ENCODE measurements at regions not wholly inside any gene's neighbourhood (a gene's known extent, or its start where the extent isn't known, plus 50 kb on each side); places are given as distances from the start of the nearest gene placed in this dataset.

DNA sequence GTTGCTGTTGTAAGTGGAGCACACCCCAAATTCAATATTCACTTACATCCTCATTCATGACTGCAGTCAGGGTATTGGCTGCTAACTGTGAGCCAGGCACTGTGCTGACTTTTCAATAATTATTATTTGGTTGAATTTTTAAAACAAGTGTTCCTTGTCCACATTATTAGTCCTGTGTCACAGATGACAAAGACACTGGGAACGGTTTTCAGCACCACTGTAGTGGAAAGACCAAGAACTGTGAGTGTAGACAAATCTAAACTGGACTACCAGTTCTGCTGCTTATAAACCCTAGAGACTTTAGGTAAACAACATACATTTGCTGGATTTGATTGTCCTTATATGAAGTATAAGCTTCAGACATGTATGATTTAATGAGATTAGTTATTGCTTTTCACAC is 197.7 kb upstream of the ROBO2 start:
- DNase-seq = no peak

- DNase-seq = no peak
Measured at GRCh38 chr3:76855451-76855850, 184.4 kb upstream of the ROBO2 start.

- DNase-seq = no peak
Measured at GRCh38 chr3:76859596-76859995, 180.3 kb upstream of the ROBO2 start.

DNA sequence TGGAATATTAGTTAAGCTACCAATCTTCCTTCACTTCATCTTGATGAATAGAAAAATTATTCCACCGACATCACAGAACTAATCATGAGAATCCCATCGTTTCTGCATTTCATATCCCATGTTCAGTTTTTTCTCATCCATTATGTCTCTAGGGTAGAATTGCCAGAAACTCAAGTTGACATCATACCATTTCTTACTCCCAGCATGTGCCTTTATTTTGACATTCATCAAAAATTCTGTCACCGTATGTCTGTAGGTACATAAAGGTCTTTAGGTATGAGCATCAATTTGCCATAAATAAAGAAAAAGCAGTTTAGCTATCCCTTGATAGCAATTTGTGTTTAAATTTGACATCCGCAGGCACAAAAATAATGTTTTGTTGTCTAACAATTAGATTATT is 175.5 kb upstream of the ROBO2 start:
- no peak for DNase-seq

GRCh38 chr3:76866729-76867408 is 173.0 kb upstream of the ROBO2 start:
- no peak for DNase-seq

DNA sequence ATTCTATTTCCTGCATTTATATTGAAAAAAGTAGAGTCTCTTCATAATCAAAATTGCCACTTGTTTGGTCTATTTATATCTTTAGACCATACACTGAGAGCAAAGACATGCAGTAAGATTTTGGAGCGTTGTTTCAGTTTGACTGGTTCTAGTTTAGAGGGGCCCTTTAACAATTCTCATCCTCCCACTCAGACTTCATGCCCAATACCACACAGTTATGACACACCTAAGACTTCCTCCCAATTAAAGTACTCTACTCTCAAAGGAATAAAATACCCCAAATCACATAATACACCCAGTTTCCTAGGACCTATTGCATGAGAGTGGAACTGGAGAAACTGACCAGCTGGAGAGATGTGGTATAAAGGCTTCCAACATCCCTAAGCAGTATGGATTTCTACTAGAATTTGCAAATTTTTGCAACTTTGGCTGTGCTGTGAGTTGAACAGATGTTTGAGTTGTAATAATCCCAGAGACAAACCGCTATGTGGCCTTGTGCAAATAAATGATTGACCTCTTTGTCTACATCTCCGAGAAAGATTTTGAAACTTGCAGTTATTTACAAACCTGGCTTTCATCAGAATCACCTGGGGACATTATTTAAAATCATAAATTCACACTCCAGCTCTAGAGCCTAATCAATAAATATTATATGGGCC is 170.0 kb upstream of the ROBO2 start:
- no peak for DNase-seq

DNA sequence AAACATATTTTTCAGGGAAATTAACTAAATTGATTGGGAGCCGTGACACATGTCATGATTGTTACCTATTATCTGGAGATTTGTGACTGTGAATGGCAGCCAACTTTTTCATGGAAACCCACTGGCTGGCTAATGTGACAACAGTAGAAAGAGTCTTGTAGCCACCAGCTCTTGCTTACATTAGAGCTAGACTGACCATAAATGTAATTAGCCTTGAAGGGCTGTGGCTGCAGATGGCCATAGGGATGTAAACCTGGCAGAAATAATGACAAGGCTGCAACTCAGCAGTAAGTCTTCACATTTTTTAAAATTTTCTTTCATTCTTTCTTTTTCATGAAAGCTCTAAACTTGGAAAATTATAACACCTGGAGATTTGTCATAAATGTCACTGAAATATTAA is 168.2 kb upstream of the ROBO2 start:
- no peak for DNase-seq

GRCh38 chr3:76872999-76873398 is 166.9 kb upstream of the ROBO2 start:
- DNase-seq = no peak

GRCh38 chr3:76873532-76874242 is 166.2 kb upstream of the ROBO2 start:
- DNase-seq = no peak

- no peak for DNase-seq
Measured at GRCh38 chr3:76879959-76880358, 159.9 kb upstream of the ROBO2 start.

GRCh38 chr3:76886761-76887500 is 153.0 kb upstream of the ROBO2 start:
- DNase-seq = no peak

DNA sequence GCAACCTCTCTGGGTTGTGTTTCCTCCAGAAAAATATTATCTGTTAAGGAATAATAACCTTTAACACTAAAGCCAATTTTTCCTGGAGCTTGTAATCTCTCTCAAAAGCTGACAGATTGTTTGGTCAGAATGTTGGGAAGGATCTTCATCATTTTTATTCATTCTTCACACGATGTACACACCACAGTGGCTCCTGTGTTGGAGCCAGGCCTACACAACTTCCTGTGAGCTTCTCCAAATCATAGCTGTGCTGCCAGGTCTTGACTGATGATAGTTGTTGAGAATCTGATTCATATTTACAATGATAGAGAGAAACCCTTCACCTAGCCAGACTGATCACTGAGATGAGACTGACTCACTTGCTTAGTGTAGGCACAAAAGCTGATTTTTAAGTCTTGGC is 151.0 kb upstream of the ROBO2 start:
- DNase-seq = no peak

DNA sequence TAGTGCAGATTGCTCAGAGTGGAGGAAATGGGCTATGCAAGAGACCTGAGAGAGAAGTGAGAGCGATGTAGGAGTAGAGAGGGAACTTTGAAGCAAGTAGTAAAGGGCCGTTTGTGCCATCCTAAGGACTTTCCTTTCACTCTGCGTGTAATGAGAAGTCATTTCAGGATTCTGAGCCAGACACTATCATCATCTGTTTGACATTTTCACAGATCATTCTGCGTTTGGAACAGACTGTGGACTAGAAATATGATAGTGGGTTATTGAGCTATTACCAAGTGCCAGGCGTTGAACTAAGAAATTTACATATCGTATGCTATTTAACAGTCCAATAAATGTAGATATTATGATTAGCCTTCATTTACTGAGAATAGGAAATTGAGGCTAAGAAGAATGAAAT is 150.0 kb upstream of the ROBO2 start:
- no peak for DNase-seq

- DNase-seq = no peak
Measured at GRCh38 chr3:76897076-76897475, 142.8 kb upstream of the ROBO2 start.

- no peak for DNase-seq
Measured at GRCh38 chr3:76900596-76900995, 139.3 kb upstream of the ROBO2 start.

- DNase-seq = no peak
Measured at GRCh38 chr3:76908156-76908555, 131.7 kb upstream of the ROBO2 start.

- no peak for DNase-seq
Measured at GRCh38 chr3:76912841-76913383, 127.0 kb upstream of the ROBO2 start.

DNA sequence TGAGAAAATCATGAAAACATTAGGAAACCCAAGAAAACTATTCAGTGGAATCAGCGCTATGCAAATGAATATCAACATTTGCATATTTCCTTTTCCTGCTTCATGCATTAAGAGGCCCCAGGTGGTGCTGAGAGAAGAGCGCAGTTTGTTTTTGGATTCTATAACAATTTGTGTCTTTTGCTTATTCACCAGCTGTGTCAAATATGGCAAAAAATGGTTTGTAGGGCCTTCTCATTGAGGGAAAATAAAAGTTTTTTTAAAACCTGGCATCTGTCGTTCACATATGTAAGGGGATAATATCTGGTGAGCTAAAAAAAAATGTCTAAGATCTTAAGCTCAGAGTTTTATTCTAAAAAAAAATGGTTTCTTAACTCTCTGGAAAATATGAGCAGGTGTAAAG is 122.5 kb upstream of the ROBO2 start:
- DNase-seq = no peak

DNA sequence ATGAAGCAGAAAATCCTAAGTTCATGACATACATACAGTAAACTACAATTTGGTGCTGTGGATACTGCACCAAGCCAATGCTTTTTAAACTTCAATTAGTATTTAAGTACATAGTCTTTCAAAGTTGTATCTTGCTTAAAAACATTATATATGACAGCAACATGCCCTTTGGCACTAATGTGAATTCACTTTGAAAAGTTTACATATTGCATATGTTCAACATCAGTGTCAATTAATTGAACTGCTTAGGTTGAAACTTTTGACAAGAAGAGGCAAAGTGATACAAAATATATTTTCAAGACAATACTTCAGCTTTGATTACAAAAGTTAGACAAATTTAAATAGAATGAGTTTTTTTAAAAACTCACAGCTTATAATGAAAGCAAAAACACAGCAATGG is 119.4 kb upstream of the ROBO2 start:
- DNase-seq = no peak

- no peak for DNase-seq
Measured at GRCh38 chr3:76923485-76923884, 116.4 kb upstream of the ROBO2 start.

DNA sequence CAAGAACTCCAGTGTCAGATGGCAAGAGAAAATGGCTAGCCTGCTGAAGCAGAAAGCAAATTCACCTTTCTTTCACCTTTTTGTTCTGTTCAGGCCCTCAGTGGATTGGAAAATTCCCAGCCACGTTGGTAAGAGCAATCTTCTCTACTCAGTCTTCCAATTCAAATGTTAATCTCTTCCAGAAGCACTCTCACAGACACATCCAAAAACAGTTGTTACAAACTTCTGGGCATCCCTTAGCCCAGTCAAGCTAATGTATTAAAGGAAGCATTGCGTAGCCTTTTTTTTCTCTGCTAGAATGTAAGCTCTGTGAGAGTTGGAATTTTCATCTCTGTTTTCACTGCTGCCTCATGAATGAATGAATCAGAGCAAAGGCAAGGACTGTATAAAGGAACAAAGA is 109.2 kb upstream of the ROBO2 start:
- DNase-seq = no peak

- no peak for DNase-seq
Measured at GRCh38 chr3:76933245-76933644, 106.7 kb upstream of the ROBO2 start.

DNA sequence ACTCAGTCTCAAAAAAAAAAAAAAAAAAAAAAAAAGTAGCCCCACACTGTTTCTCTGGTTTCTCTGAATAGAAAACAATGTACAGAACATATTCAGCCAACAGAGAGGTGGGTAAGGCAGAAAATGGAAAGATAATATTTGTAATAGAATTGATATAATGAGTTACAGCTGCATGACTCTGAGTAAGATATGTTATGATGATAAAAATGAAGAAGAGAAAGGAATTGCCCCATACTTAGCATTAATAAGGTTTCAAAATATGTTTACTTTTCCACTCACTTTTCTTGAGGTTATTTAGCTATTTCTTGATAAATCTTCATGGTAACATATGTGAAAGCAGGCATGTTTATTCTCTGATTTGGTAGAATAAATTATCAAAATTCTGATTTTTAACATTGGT is 100.9 kb upstream of the ROBO2 start:
- no peak for DNase-seq

Measured in hematopoietic multipotent progenitor cell treated with erythropoietin and hydrocortisone succinate and interleukin-3 and kit ligand, for 6 days (in vitro differentiated cells).